ENCODE measurements at regions not wholly inside any gene's neighbourhood (a gene's known extent, or its start where the extent isn't known, plus 50 kb on each side); places are given as distances from the start of the nearest gene placed in this dataset.

GRCh38 chr9:20044686-20045085 is 255.8 kb upstream of the SLC24A2 start:
- Histone ChIP-seq H3K4me1 (ENCODE audit: control insufficient read depth, insufficient read depth, low read length) (peaks cover 16% of the 10 kb centered on the region), H3K36me3 (ENCODE audit: control insufficient read depth, insufficient read depth, low read length) (no peaks in the 10 kb centered on the region), H3K9me3 (ENCODE audit: control insufficient read depth, insufficient read depth, low read length) (no peaks in the 10 kb centered on the region), H3K27ac (ENCODE audit: low read depth, low read length) (no peak overlapping the region), H3K4me3 (ENCODE audit: low read depth, low read length) (no peak overlapping the region), H3K27me3 (ENCODE audit: control insufficient read depth, insufficient read depth, low read length) (no peaks in the 10 kb centered on the region), H3K9ac (ENCODE audit: low read depth, low read length) (no peak overlapping the region)

GRCh38 chr9:20043461-20043860 is 254.6 kb upstream of the SLC24A2 start:
- Histone ChIP-seq H3K27ac (ENCODE audit: low read depth, low read length) (no peak overlapping the region), H3K4me1 (ENCODE audit: control insufficient read depth, insufficient read depth, low read length) (peaks cover 16% of the 10 kb centered on the region), H3K4me3 (ENCODE audit: low read depth, low read length) (no peak overlapping the region), H3K9ac (ENCODE audit: low read depth, low read length) (no peak overlapping the region), H3K36me3 (ENCODE audit: control insufficient read depth, insufficient read depth, low read length) (no peaks in the 10 kb centered on the region), H3K9me3 (ENCODE audit: control insufficient read depth, insufficient read depth, low read length) (no peaks in the 10 kb centered on the region), H3K27me3 (ENCODE audit: control insufficient read depth, insufficient read depth, low read length) (no peaks in the 10 kb centered on the region)

GRCh38 chr9:20043035-20043434 is 254.2 kb upstream of the SLC24A2 start:
- no peaks in the 10 kb centered on the region for H3K36me3 ChIP-seq (ENCODE audit: control insufficient read depth, insufficient read depth, low read length)
- no peak overlapping the region for H3K9ac ChIP-seq (ENCODE audit: low read depth, low read length)
- H3K4me3 ChIP-seq (ENCODE audit: low read depth, low read length), result no peak overlapping the region
- peaks cover 19% of the 10 kb centered on the region for H3K4me1 ChIP-seq (ENCODE audit: control insufficient read depth, insufficient read depth, low read length)
- H3K9me3 ChIP-seq (ENCODE audit: control insufficient read depth, insufficient read depth, low read length), result no peaks in the 10 kb centered on the region
- H3K27me3 ChIP-seq (ENCODE audit: control insufficient read depth, insufficient read depth, low read length), result no peaks in the 10 kb centered on the region
- H3K27ac ChIP-seq (ENCODE audit: low read depth, low read length), result no peak overlapping the region

GRCh38 chr9:20042128-20042711 is 253.4 kb upstream of the SLC24A2 start:
- H3K4me3 ChIP-seq (ENCODE audit: low read depth, low read length), result no peak overlapping the region
- peaks cover 21% of the 10 kb centered on the region for H3K4me1 ChIP-seq (ENCODE audit: control insufficient read depth, insufficient read depth, low read length)
- no peak overlapping the region for H3K27ac ChIP-seq (ENCODE audit: low read depth, low read length)

GRCh38 chr9:20041697-20042081 is 252.9 kb upstream of the SLC24A2 start:
- Histone ChIP-seq H3K4me3 (ENCODE audit: low read depth, low read length) (no peak overlapping the region), H3K4me1 (ENCODE audit: control insufficient read depth, insufficient read depth, low read length) (peaks cover 21% of the 10 kb centered on the region), H3K27ac (ENCODE audit: low read depth, low read length) (no peak overlapping the region), H3K9me3 (ENCODE audit: control insufficient read depth, insufficient read depth, low read length) (no peaks in the 10 kb centered on the region), H3K9ac (ENCODE audit: low read depth, low read length) (no peak overlapping the region), H3K36me3 (ENCODE audit: control insufficient read depth, insufficient read depth, low read length) (no peaks in the 10 kb centered on the region), H3K27me3 (ENCODE audit: control insufficient read depth, insufficient read depth, low read length) (no peaks in the 10 kb centered on the region)

More at GRCh38 chr9:20042128-20042711, 253.4 kb upstream of the SLC24A2 start:
- Histone ChIP-seq H3K27me3 (ENCODE audit: control insufficient read depth, insufficient read depth, low read length) (no peaks in the 10 kb centered on the region), H3K36me3 (ENCODE audit: control insufficient read depth, insufficient read depth, low read length) (no peaks in the 10 kb centered on the region), H3K9me3 (ENCODE audit: control insufficient read depth, insufficient read depth, low read length) (no peaks in the 10 kb centered on the region), H3K9ac (ENCODE audit: low read depth, low read length) (no peak overlapping the region)

GRCh38 chr9:20040991-20041696 is 252.3 kb upstream of the SLC24A2 start:
- H3K4me3 ChIP-seq (ENCODE audit: low read depth, low read length), result no peak overlapping the region
- H3K9me3 ChIP-seq (ENCODE audit: control insufficient read depth, insufficient read depth, low read length), result no peaks in the 10 kb centered on the region
- no peak overlapping the region for H3K9ac ChIP-seq (ENCODE audit: low read depth, low read length)
- no peak overlapping the region for H3K27ac ChIP-seq (ENCODE audit: low read depth, low read length)
- peaks cover 21% of the 10 kb centered on the region for H3K4me1 ChIP-seq (ENCODE audit: control insufficient read depth, insufficient read depth, low read length)
- no peaks in the 10 kb centered on the region for H3K36me3 ChIP-seq (ENCODE audit: control insufficient read depth, insufficient read depth, low read length)
- no peaks in the 10 kb centered on the region for H3K27me3 ChIP-seq (ENCODE audit: control insufficient read depth, insufficient read depth, low read length)

- H3K4me1 ChIP-seq (ENCODE audit: control insufficient read depth, insufficient read depth, low read length), result peaks cover 25% of the 10 kb centered on the region
- H3K4me3 ChIP-seq (ENCODE audit: low read depth, low read length), result no peak overlapping the region
- no peaks in the 10 kb centered on the region for H3K36me3 ChIP-seq (ENCODE audit: control insufficient read depth, insufficient read depth, low read length)
- no peaks in the 10 kb centered on the region for H3K27me3 ChIP-seq (ENCODE audit: control insufficient read depth, insufficient read depth, low read length)
- H3K9me3 ChIP-seq (ENCODE audit: control insufficient read depth, insufficient read depth, low read length), result no peaks in the 10 kb centered on the region
- no peak overlapping the region for H3K9ac ChIP-seq (ENCODE audit: low read depth, low read length)
- no peak overlapping the region for H3K27ac ChIP-seq (ENCODE audit: low read depth, low read length)
These were observed 248.9 kb upstream of the SLC24A2 start for GRCh38 chr9:20037699-20038098.

- Histone ChIP-seq H3K4me1 (ENCODE audit: control insufficient read depth, insufficient read depth, low read length) (peaks cover 9% of the 10 kb centered on the region; the same call in 1 of the 2 replicates), H3K9me3 (ENCODE audit: control insufficient read depth, insufficient read depth, low read length) (no peaks in the 10 kb centered on the region), H3K27ac (ENCODE audit: low read depth, low read length) (no peak overlapping the region), H3K9ac (ENCODE audit: low read depth, low read length) (no peak overlapping the region), H3K36me3 (ENCODE audit: control insufficient read depth, insufficient read depth, low read length) (no peaks in the 10 kb centered on the region), H3K27me3 (ENCODE audit: control insufficient read depth, insufficient read depth, low read length) (no peaks in the 10 kb centered on the region), H3K4me3 (ENCODE audit: low read depth, low read length) (no peak overlapping the region)
These were observed 244.7 kb upstream of the SLC24A2 start for GRCh38 chr9:20033511-20033910.

GRCh38 chr9:20032413-20033006 is 243.7 kb upstream of the SLC24A2 start:
- H3K9ac ChIP-seq (ENCODE audit: low read depth, low read length), result no peak overlapping the region
- H3K9me3 ChIP-seq (ENCODE audit: control insufficient read depth, insufficient read depth, low read length), result no peaks in the 10 kb centered on the region
- 0 out of 2 replicates have a peak, but pooled peaks cover 4% of the 10 kb centered on the region for H3K4me1 ChIP-seq (ENCODE audit: control insufficient read depth, insufficient read depth, low read length)
- H3K36me3 ChIP-seq (ENCODE audit: control insufficient read depth, insufficient read depth, low read length), result no peaks in the 10 kb centered on the region
- H3K27ac ChIP-seq (ENCODE audit: low read depth, low read length), result no peak overlapping the region
- no peaks in the 10 kb centered on the region for H3K27me3 ChIP-seq (ENCODE audit: control insufficient read depth, insufficient read depth, low read length)
- H3K4me3 ChIP-seq (ENCODE audit: low read depth, low read length), result no peak overlapping the region

- 0 out of 2 replicates have a peak, but pooled peaks cover 4% of the 10 kb centered on the region for H3K4me1 ChIP-seq (ENCODE audit: control insufficient read depth, insufficient read depth, low read length)
- H3K36me3 ChIP-seq (ENCODE audit: control insufficient read depth, insufficient read depth, low read length), result no peaks in the 10 kb centered on the region
- no peak overlapping the region for H3K9ac ChIP-seq (ENCODE audit: low read depth, low read length)
- H3K4me3 ChIP-seq (ENCODE audit: low read depth, low read length), result no peak overlapping the region
- no peak overlapping the region for H3K27ac ChIP-seq (ENCODE audit: low read depth, low read length)
- H3K9me3 ChIP-seq (ENCODE audit: control insufficient read depth, insufficient read depth, low read length), result no peaks in the 10 kb centered on the region
- H3K27me3 ChIP-seq (ENCODE audit: control insufficient read depth, insufficient read depth, low read length), result no peaks in the 10 kb centered on the region
These were observed 243.0 kb upstream of the SLC24A2 start for GRCh38 chr9:20031836-20032235.

- no peaks in the 10 kb centered on the region for H3K27me3 ChIP-seq (ENCODE audit: control insufficient read depth, insufficient read depth, low read length)
- no peaks in the 10 kb centered on the region for H3K9me3 ChIP-seq (ENCODE audit: control insufficient read depth, insufficient read depth, low read length)
- H3K36me3 ChIP-seq (ENCODE audit: control insufficient read depth, insufficient read depth, low read length), result no peaks in the 10 kb centered on the region
- H3K4me1 ChIP-seq (ENCODE audit: control insufficient read depth, insufficient read depth, low read length), result 0 out of 2 replicates have a peak, but pooled peaks cover 4% of the 10 kb centered on the region
- no peak overlapping the region for H3K27ac ChIP-seq (ENCODE audit: low read depth, low read length)
- no peak overlapping the region for H3K4me3 ChIP-seq (ENCODE audit: low read depth, low read length)
- H3K9ac ChIP-seq (ENCODE audit: low read depth, low read length), result no peak overlapping the region
These were observed 241.8 kb upstream of the SLC24A2 start for GRCh38 chr9:20030671-20031070.
